IMR-90 (cell line): ENCODE measurements at regions not wholly inside any gene's neighbourhood (a gene's known extent, or its start where the extent isn't known, plus 50 kb on each side); places are given as distances from the start of the nearest gene placed in this dataset.

Experiments
- ATAC-seq: fragments of 200-7000 bp; cut with Tn5 transposase; 2 replicates; pipeline ENCODE4 v1.9.1; 2020; ENCODE audit warnings: low read depth, mild to moderate bottlenecking, moderate library complexity
- BruUV-seq: library from RNA; stranded (reverse); fragments of 400-500 nt; replicated peaks from 2 replicates; lab custom pipeline; 2021; lab: Mats Ljungman, UMichigan
- CTCF ChIA-PET: fragments of 300-600 bp; formaldehyde crosslinking; extraction: SDS; loops from one replicate; lab custom pipeline; 2021; ENCODE audit warnings: antibody characterized with exemption; lab: Yijun Ruan, JAX
- POLR2A ChIA-PET: fragments of 300-600 bp; sonication (Branson Sonifier 250); formaldehyde crosslinking; loops from one replicate; lab custom pipeline; 2022; ENCODE audit warnings: antibody characterized with exemption; ENCODE audit not compliant: unreplicated experiment; lab: Charles Lee
- DNase-seq: peaks from one replicate; pipeline ENCODE4 v3.0.0; 2013
- H2AFZ ChIP-seq: replicated peaks from 2 replicates; pipeline ENCODE3; 2013; ENCODE audit warnings: low read length, mild to moderate bottlenecking; ENCODE audit not compliant: poor library complexity
- H2AK5ac ChIP-seq: 2 replicates; pipeline ENCODE4 v1.6.1; 2013; ENCODE audit warnings: low read depth, low read length, inconsistent platforms
- H2AK9ac ChIP-seq: replicated peaks from 2 replicates; pipeline ENCODE3; 2013; ENCODE audit warnings: mild to moderate bottlenecking, low read depth, low read length, moderate library complexity; ENCODE audit not compliant: poor library complexity
- H2BK120ac ChIP-seq: 2 replicates; pipeline ENCODE4 v1.6.1; 2013; ENCODE audit warnings: low read depth, low read length, inconsistent platforms
- H2BK15ac ChIP-seq: 3 replicates; pipeline ENCODE4 v1.6.1; 2013; ENCODE audit warnings: low read depth, low read length, inconsistent platforms
- H2BK20ac ChIP-seq: 2 replicates; pipeline ENCODE4 v1.6.1; 2013; ENCODE audit warnings: low read depth, mild to moderate bottlenecking, inconsistent platforms, low read length, moderate library complexity
- H2BK5ac ChIP-seq: 2 replicates; pipeline ENCODE4 v1.6.1; 2013; ENCODE audit warnings: mild to moderate bottlenecking, low read depth, low read length, inconsistent platforms; ENCODE audit not compliant: poor library complexity, severe bottlenecking
- H3K14ac ChIP-seq: replicated peaks from 2 replicates; pipeline ENCODE4 v1.6.1; 2013; ENCODE audit warnings: low read depth, low read length, inconsistent platforms
- H3K18ac ChIP-seq: 2 replicates; pipeline ENCODE4 v1.6.1; 2013; ENCODE audit warnings: low read depth, low read length, control low read depth
- H3K23ac ChIP-seq: 2 replicates; pipeline ENCODE4 v1.6.1; 2013; ENCODE audit warnings: low read depth, low read length, inconsistent platforms
- H3K27ac ChIP-seq: 2 replicates; pipeline ENCODE4 v1.5.1; 2013; ENCODE audit warnings: mild to moderate bottlenecking, control low read depth, low read length; ENCODE audit not compliant: insufficient read depth
- H3K27me3 ChIP-seq: 2 replicates; pipeline ENCODE4 v1.6.1; 2013; ENCODE audit warnings: low read length; ENCODE audit not compliant: control insufficient read depth, insufficient read depth
- H3K36me3 ChIP-seq: 2 replicates; pipeline ENCODE4 v1.6.1; 2013; ENCODE audit warnings: low read length, mixed read lengths; ENCODE audit not compliant: control insufficient read depth, insufficient read depth
- H3K4ac ChIP-seq: 2 replicates; pipeline ENCODE4 v1.6.1; 2013; ENCODE audit warnings: low read depth, low read length, inconsistent platforms
- H3K4me1 ChIP-seq: 2 replicates; pipeline ENCODE4 v1.6.1; 2013; ENCODE audit warnings: low read length, mixed read lengths; ENCODE audit not compliant: control insufficient read depth, insufficient read depth
- H3K4me2 ChIP-seq: 2 replicates; pipeline ENCODE4 v1.6.1; 2013; ENCODE audit warnings: low read depth, mild to moderate bottlenecking, control low read depth, low read length, moderate library complexity
- H3K4me3 ChIP-seq: 2 replicates; pipeline ENCODE4 v1.5.1; 2013; ENCODE audit warnings: low read depth, mild to moderate bottlenecking, control low read depth, low read length, moderate library complexity; ENCODE audit not compliant: insufficient read depth
- H3K56ac ChIP-seq: 2 replicates; pipeline ENCODE4 v1.6.1; 2013; ENCODE audit warnings: low read length, inconsistent platforms; ENCODE audit not compliant: insufficient read depth; ENCODE audit errors: extremely low read depth
- H3K79me1 ChIP-seq, 2 experiments: 2 replicates each; pipeline ENCODE4 v1.6.1; 2013; ENCODE audit warnings: low read length in 2 of 2, inconsistent platforms in 1 of 2, low read depth in 1 of 2
- H3K9ac ChIP-seq: 2 replicates; pipeline ENCODE4 v1.6.1; 2013; ENCODE audit warnings: low read depth, low read length, control low read depth
- H3K9me1 ChIP-seq: 2 replicates; pipeline ENCODE4 v1.6.1; 2013; ENCODE audit warnings: low read length, inconsistent platforms; ENCODE audit not compliant: insufficient read depth
- H3K9me3 ChIP-seq: 2 replicates; pipeline ENCODE4 v1.6.1; 2013; ENCODE audit warnings: low read length; ENCODE audit not compliant: control insufficient read depth, insufficient read depth
- H4K20me1 ChIP-seq: 2 replicates; pipeline ENCODE4 v1.6.1; 2013; ENCODE audit warnings: low read length, inconsistent platforms; ENCODE audit not compliant: insufficient read depth
- H4K5ac ChIP-seq: 2 replicates; pipeline ENCODE4 v1.6.1; 2013; ENCODE audit warnings: mild to moderate bottlenecking, low read depth, low read length, control low read depth
- H4K8ac ChIP-seq, 2 experiments: 2 replicates each; pipeline ENCODE4 v1.6.1; 2013; ENCODE audit warnings: low read depth in 2 of 2, low read length in 2 of 2, control low read depth in 1 of 2, inconsistent platforms in 1 of 2
- H4K91ac ChIP-seq: 2 replicates; pipeline ENCODE4 v1.6.1; 2013; ENCODE audit warnings: low read depth, low read length, inconsistent platforms; ENCODE audit not compliant: insufficient read depth
- BHLHE40 ChIP-seq: fragments of 150-350 bp; IDR thresholded peaks from 2 replicates; pipeline ENCODE4 v1.6.1; 2016; ENCODE audit warnings: mild to moderate bottlenecking, low read depth, low read length
- CEBPB ChIP-seq: IDR thresholded peaks from 2 replicates; pipeline ENCODE4 v1.6.1; 2012; ENCODE audit warnings: low read depth, low read length, improper control_type of control experiment
- CHD1 ChIP-seq: IDR thresholded peaks from 2 replicates; pipeline ENCODE4 v1.6.1; 2012; ENCODE audit warnings: low read depth, low read length, improper control_type of control experiment
- CTCF ChIP-seq: conservative IDR thresholded peaks from 2 replicates; pipeline ENCODE4 v1.5.1; 2012; ENCODE audit warnings: mild to moderate bottlenecking, low read depth, low read length, improper control_type of control experiment
- ELK1 ChIP-seq: fragments of 150-350 bp; IDR thresholded peaks from 2 replicates; pipeline ENCODE4 v1.6.1; 2016; ENCODE audit warnings: low read depth, mild to moderate bottlenecking, low read length, moderate library complexity, borderline replicate concordance
- FOS ChIP-seq: fragments of 150-350 bp; IDR thresholded peaks from 2 replicates; pipeline ENCODE4 v1.6.1; 2016; ENCODE audit warnings: low read depth, low read length
- MAFK ChIP-seq: IDR thresholded peaks from 2 replicates; pipeline ENCODE4 v1.6.1; 2012; ENCODE audit warnings: low read depth, low read length, improper control_type of control experiment
- MAZ ChIP-seq: IDR thresholded peaks from 2 replicates; pipeline ENCODE4 v1.6.1; 2012; ENCODE audit warnings: low read depth, mild to moderate bottlenecking, low read length, improper control_type of control experiment, moderate library complexity, borderline replicate concordance
- MXI1 ChIP-seq: IDR thresholded peaks from 2 replicates; pipeline ENCODE4 v1.6.1; 2012; ENCODE audit warnings: low read depth, mild to moderate bottlenecking, low read length, moderate library complexity, borderline replicate concordance
- POLR2A ChIP-seq: IDR thresholded peaks from 2 replicates; pipeline ENCODE4 v1.6.1; 2012; ENCODE audit warnings: mild to moderate bottlenecking, low read depth, low read length
- RAD21 ChIP-seq: IDR thresholded peaks from 2 replicates; pipeline ENCODE4 v1.6.1; 2012; ENCODE audit warnings: low read length, improper control_type of control experiment
- RFX5 ChIP-seq: IDR thresholded peaks from 2 replicates; pipeline ENCODE4 v1.8.0; 2012; ENCODE audit warnings: low read depth, mild to moderate bottlenecking, low read length, moderate library complexity
- USF2 ChIP-seq: fragments of 150-350 bp; IDR thresholded peaks from 2 replicates; pipeline ENCODE4 v1.6.1; 2017; ENCODE audit warnings: mild to moderate bottlenecking, antibody characterized with exemption, low read length, low read depth
- WGBS, 2 experiments: methylation state at CpG; one replicate each; pipeline versions ENCODE4 v1.1.5 to v1.1.7; 2013; ENCODE audit warnings: missing lambda C conversion rate in 2 of 2; ENCODE audit not compliant: insufficient read length in 1 of 2; ENCODE audit errors: extremely low coverage in 2 of 2; 5-methylcytosine and 5-hydroxymethylcytosine counted together
- dilution Hi-C: fragments of 300-500 bp; cut with HindIII; formaldehyde crosslinking; loops from one replicate; pipeline ENCODE4 v1.14.3; 2018; ENCODE audit warnings: low sequenced_read_pairs; ENCODE audit not compliant: unreplicated experiment
- in situ Hi-C: fragments of 300-500 bp; cut with MboI; formaldehyde crosslinking; loops from 3 replicates; pipeline ENCODE4 v1.14.3; 2019; ENCODE audit warnings: low sequenced_read_pairs, inconsistent platforms, mixed read lengths
- intact Hi-C: fragments of 100-400 bp; cut with micrococcal nuclease; formaldehyde crosslinking; loops from 2 replicates; pipeline ENCODE4 v1.10.0; 2022

GRCh38 chr1:192951691-192952460 lies 107.3 kb downstream of the UCHL5 start (continued):
- TF ChIP-seq RFX5 = no peak

- no TSS peak for BruUV-seq
- H2BK5ac ChIP-seq = no peak overlapping the region
- no peak overlapping the region for H2BK120ac ChIP-seq
- H3K4ac ChIP-seq = no peak overlapping the region
- ChIA-PET POLR2A (no interaction called here), CTCF (no interaction called here)
- H2AK9ac ChIP-seq = no peak overlapping the region
- intact Hi-C loops (loop anchor here (5.0 kb wide), 1 partner anchor 50 kb away; no protein-coding TSS in a partner anchor), in situ Hi-C loops (no loop called here), dilution Hi-C loops (no loop called here)
- H3K14ac ChIP-seq = 0 out of 2 replicates have a peak overlapping the region, but pooled peaks have one; percentile 4
- peak overlapping the region in 1 of 2 experiments; percentile 39; a peak in 1 of 4 replicates for H4K8ac ChIP-seq
- WGBS, 2 experiments = no CpG with 5 or more reads among the region's 2 CpGs
- no peaks in the 10 kb centered on the region for H3K36me3 ChIP-seq
- H2AFZ ChIP-seq = no peak overlapping the region
- H4K91ac ChIP-seq = no peak overlapping the region
- no peak overlapping the region for H3K23ac ChIP-seq
- H3K9ac ChIP-seq = no peak overlapping the region
- H3K56ac ChIP-seq = no peak overlapping the region
- no peaks in the 10 kb centered on the region for H4K20me1 ChIP-seq
- no peaks in the 10 kb centered on the region; the same call in 1 of the 2 replicates for H3K9me1 ChIP-seq
- H3K27ac ChIP-seq = no peak overlapping the region
- DNase-seq (peak; percentile 33), ATAC-seq (no peak)
- H2BK20ac ChIP-seq = no peak overlapping the region
- no peak overlapping the region for H3K18ac ChIP-seq
- H3K79me1 ChIP-seq = no peaks in the 10 kb centered on the region
- H3K9me3 ChIP-seq = no peaks in the 10 kb centered on the region
- no peaks in the 10 kb centered on the region for H3K27me3 ChIP-seq
- no peak overlapping the region for H4K5ac ChIP-seq
- H2BK15ac ChIP-seq = no peak overlapping the region
- peaks cover 3% of the 10 kb centered on the region; the same call in 1 of the 2 replicates for H3K4me1 ChIP-seq
- no peak overlapping the region for H3K4me2 ChIP-seq
- H2AK5ac ChIP-seq = no peak overlapping the region
- no peak overlapping the region for H3K4me3 ChIP-seq
- TF ChIP-seq CTCF (no peak), RFX5 (no peak), MAZ (no peak), RAD21 (no peak), MXI1 (no peak), BHLHE40 (no peak), FOS (no peak), POLR2A (no peak), USF2 (no peak), ELK1 (no peak), CEBPB (no peak), CHD1 (no peak), MAFK (no peak)
These were observed 106.5 kb downstream of the UCHL5 start for GRCh38 chr1:192952646-192953045.
